RPMI7951 (cell line): ENCODE measurements at regions not wholly inside any gene's neighbourhood (a gene's known extent, or its start where the extent isn't known, plus 50 kb on each side); places are given as distances from the start of the nearest gene placed in this dataset.

Experiments used
- DNase-seq: peaks from one replicate; pipeline ENCODE4 v3.0.0-alpha.2; 2012; ENCODE audit warnings: low read depth

GRCh38 chr5:74155501-74155900, 485.0 kb downstream of the ENC1 start:
- no peak for DNase-seq

- DNase-seq: no peak
These were observed 486.0 kb downstream of the ENC1 start for GRCh38 chr5:74154526-74154925.

- no peak for DNase-seq
These were observed 487.2 kb downstream of the ENC1 start for GRCh38 chr5:74153255-74153790.

GRCh38 chr5:74152625-74153254, 487.8 kb downstream of the ENC1 start:
- DNase-seq: no peak

- DNase-seq: no peak
These were observed 488.4 kb downstream of the ENC1 start for GRCh38 chr5:74152136-74152535.

GRCh38 chr5:74149395-74149794, 491.1 kb downstream of the ENC1 start:
- DNase-seq: no peak

- no peak for DNase-seq
These were observed 492.2 kb downstream of the ENC1 start for GRCh38 chr5:74148321-74148720.

GRCh38 chr5:74146796-74147195, 493.7 kb downstream of the ENC1 start:
- DNase-seq: no peak

GRCh38 chr5:74145951-74146350, 494.6 kb downstream of the ENC1 start:
- DNase-seq: no peak

GRCh38 chr5:74143721-74144330, 496.7 kb downstream of the ENC1 start:
- DNase-seq: no peak

GRCh38 chr5:74143151-74143550, 497.4 kb downstream of the ENC1 start:
- no peak for DNase-seq

GRCh38 chr5:74141053-74141452, 499.5 kb downstream of the ENC1 start:
- DNase-seq: peak; percentile 10

- DNase-seq: no peak
These were observed 500.1 kb downstream of the ENC1 start for GRCh38 chr5:74140409-74140808.

GRCh38 chr5:74139589-74139988, 500.9 kb downstream of the ENC1 start:
- no peak for DNase-seq

- no peak for DNase-seq
These were observed 501.8 kb downstream of the ENC1 start for GRCh38 chr5:74138721-74139120.

GRCh38 chr5:74136276-74136825, 504.2 kb downstream of the ENC1 start:
- no peak for DNase-seq

- no peak for DNase-seq
These were observed 505.5 kb downstream of the ENC1 start for GRCh38 chr5:74135033-74135432.

GRCh38 chr5:74132485-74132884, 506.5 kb downstream of the ARHGEF28 start:
- DNase-seq: no peak

- DNase-seq: no peak
These were observed 505.3 kb downstream of the ARHGEF28 start for GRCh38 chr5:74131250-74131649.

GRCh38 chr5:74130155-74130897, 504.3 kb downstream of the ARHGEF28 start:
- DNase-seq: no peak

- no peak for DNase-seq
These were observed 501.7 kb downstream of the ARHGEF28 start for GRCh38 chr5:74127381-74128320.
